ENCODE measurements at regions not wholly inside any gene's neighbourhood (a gene's known extent, or its start where the extent isn't known, plus 50 kb on each side); places are given as distances from the start of the nearest gene placed in this dataset.
A peak's percentile ranks its signal among the peaks of the same experiment; 100 is the strongest.

DNA sequence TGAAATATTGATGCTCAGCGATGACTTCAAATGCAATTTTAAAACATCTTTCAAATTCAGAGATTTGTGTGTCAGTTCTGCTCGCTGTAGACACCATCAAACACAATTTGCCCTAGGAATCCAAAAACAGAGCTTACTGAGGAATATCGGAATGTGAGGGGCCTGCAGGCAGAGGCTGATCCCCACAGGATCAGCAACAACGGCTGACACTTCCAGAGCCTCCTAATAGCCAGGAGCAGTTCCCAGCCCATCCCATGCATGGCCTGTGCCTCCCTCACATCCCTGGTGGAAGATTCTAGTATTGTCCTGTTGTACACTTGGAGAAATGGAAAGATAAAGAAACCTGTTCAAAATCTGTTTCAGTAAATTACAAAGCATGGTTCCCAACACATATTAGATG, 129.7 kb upstream of the VWC2 start:
- peaks cover 5% of the 10 kb centered on the region for H3K4me1 ChIP-seq
- H3K4me2 ChIP-seq (ENCODE audit: low read length) = no peak overlapping the region
- no peaks in the 10 kb centered on the region for H3K27me3 ChIP-seq (ENCODE audit: control insufficient read depth, insufficient read depth, low read length)
- no peak overlapping the region for H3K9ac ChIP-seq
- no peaks in the 10 kb centered on the region for H3K9me3 ChIP-seq (ENCODE audit: control insufficient read depth, low read length)
- no peaks in the 10 kb centered on the region for H3K36me3 ChIP-seq (ENCODE audit: control insufficient read depth, insufficient read depth, low read length)
- H3K27ac ChIP-seq = no peak overlapping the region
- H2AFZ ChIP-seq = no peak overlapping the region
- H3K4me3 ChIP-seq (ENCODE audit: low read depth, low read length) = no peak overlapping the region
- H3K79me2 ChIP-seq = no peaks in the 10 kb centered on the region
- TF ChIP-seq, protein P1, sequence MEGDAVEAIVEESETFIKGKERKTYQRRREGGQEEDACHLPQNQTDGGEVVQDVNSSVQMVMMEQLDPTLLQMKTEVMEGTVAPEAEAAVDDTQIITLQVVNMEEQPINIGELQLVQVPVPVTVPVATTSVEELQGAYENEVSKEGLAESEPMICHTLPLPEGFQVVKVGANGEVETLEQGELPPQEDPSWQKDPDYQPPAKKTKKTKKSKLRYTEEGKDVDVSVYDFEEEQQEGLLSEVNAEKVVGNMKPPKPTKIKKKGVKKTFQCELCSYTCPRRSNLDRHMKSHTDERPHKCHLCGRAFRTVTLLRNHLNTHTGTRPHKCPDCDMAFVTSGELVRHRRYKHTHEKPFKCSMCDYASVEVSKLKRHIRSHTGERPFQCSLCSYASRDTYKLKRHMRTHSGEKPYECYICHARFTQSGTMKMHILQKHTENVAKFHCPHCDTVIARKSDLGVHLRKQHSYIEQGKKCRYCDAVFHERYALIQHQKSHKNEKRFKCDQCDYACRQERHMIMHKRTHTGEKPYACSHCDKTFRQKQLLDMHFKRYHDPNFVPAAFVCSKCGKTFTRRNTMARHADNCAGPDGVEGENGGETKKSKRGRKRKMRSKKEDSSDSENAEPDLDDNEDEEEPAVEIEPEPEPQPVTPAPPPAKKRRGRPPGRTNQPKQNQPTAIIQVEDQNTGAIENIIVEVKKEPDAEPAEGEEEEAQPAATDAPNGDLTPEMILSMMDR (IDR thresholded peaks at IDR 0.05) = no peak

DNA sequence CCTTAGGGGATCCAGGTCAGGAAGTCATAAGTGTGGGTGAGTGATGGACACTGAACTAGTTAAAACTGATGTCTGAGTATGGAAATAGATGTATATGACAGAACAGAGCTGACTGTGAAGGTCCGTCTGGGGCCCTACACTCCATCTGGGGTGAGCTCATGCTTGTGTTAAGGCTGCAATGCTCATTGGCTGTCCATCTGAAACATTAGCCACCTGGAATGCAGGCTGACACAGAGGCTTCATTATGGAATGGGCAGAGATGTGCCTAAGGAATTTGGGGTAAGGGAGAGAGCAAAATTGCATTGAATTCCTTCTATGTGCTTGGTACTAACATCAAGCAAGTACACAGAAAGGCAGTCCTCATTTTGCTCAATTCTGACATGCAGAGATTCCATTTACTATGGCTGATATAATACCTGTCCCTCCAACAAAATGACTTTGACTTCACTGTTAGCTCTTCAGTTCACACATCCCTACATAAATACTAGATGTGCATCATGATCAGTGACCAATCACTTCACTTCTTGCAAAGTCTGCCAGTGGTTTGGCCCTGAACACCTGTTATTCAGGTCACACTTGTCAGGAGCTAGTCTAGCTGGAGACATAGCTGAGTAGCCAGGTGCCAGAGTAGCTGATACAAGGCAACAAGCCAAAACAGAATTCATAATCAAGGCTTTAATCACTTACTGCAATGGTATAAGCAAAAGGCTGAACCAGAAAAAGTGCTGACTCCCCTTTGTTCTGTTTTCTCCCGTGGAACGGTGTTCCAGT, 128.9 kb upstream of the VWC2 start:
- Histone ChIP-seq H3K9me3 (ENCODE audit: control insufficient read depth, low read length) (no peaks in the 10 kb centered on the region), H3K4me3 (ENCODE audit: low read depth, low read length) (no peak overlapping the region), H3K36me3 (ENCODE audit: control insufficient read depth, insufficient read depth, low read length) (no peaks in the 10 kb centered on the region), H3K79me2 (no peaks in the 10 kb centered on the region), H3K4me2 (ENCODE audit: low read length) (peak overlapping the region; percentile 50), H2AFZ (peak overlapping the region; percentile 47), H3K4me1 (peaks cover 5% of the 10 kb centered on the region), H3K27me3 (ENCODE audit: control insufficient read depth, insufficient read depth, low read length) (no peaks in the 10 kb centered on the region), H3K27ac (no peak overlapping the region), H3K9ac (no peak overlapping the region)
- TF ChIP-seq, protein P1 (IDR thresholded peaks at IDR 0.05) = no peak

DNA sequence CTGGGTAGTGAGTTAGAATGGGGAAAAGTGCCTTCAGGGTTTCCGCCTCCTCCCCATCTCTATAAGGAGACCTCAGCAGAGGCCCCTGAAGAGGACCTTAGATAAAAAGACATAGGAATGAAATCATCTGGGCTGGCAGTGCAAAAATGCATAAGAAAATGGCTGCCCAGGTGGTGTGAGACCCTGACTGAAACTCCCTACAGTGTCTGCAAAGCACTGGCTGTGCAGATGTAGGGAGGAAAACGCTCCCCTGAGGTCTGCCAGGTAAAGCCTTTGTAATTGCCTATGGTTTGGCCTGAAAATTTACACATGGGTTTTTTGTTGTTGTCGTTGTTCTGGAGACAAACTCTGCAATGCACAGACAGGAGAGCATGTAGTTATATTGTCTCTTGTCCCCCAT, 128.1 kb upstream of the VWC2 start:
- Histone ChIP-seq H3K79me2 (no peaks in the 10 kb centered on the region), H3K27ac (no peak overlapping the region), H3K27me3 (ENCODE audit: control insufficient read depth, insufficient read depth, low read length) (no peaks in the 10 kb centered on the region), H2AFZ (peak overlapping the region; percentile 47), H3K4me3 (ENCODE audit: low read depth, low read length) (no peak overlapping the region), H3K36me3 (ENCODE audit: control insufficient read depth, insufficient read depth, low read length) (no peaks in the 10 kb centered on the region), H3K9me3 (ENCODE audit: control insufficient read depth, low read length) (no peaks in the 10 kb centered on the region), H3K4me1 (peaks cover 5% of the 10 kb centered on the region), H3K4me2 (ENCODE audit: low read length) (peak overlapping the region; percentile 50), H3K9ac (no peak overlapping the region)
- TF ChIP-seq, protein P1 (IDR thresholded peaks at IDR 0.05) = no peak

DNA sequence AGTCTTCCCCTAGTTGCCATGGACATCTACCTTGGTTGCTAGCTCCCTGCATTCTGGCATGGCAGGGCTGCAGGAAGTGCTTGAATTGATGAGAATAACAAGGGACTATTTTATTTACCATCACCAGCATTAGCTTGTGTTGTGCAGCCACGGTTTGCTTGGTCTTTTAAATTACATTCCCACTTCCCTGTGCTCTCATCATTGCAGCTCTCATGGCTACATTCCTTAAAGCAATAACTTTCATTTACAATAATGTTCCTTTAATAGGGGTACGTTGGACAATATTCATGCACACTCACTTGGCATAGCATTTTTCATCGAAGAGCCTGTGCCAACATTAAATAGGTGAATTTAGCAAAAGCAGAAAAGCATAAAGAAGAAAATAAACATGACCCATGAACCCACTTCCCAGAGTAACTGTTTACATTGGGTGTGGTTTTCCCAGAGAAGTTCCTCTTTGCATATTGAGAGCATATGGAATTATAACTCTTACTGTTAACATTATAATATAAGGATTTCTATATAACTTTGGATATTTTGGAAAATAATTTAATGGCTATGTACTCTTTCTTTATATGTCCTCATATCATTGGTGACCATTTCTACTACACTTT, 113.2 kb upstream of the VWC2 start:
- no peaks in the 10 kb centered on the region for H3K79me2 ChIP-seq
- H3K27me3 ChIP-seq (ENCODE audit: control insufficient read depth, insufficient read depth, low read length) = no peaks in the 10 kb centered on the region
- no peak overlapping the region for H3K9ac ChIP-seq
- H3K36me3 ChIP-seq (ENCODE audit: control insufficient read depth, insufficient read depth, low read length) = no peaks in the 10 kb centered on the region
- H3K4me3 ChIP-seq (ENCODE audit: low read depth, low read length) = no peak overlapping the region
- H3K4me2 ChIP-seq (ENCODE audit: low read length) = no peak overlapping the region
- TF ChIP-seq, protein P1 (IDR thresholded peaks at IDR 0.05) = no peak
- no peaks in the 10 kb centered on the region for H3K4me1 ChIP-seq
- H3K9me3 ChIP-seq (ENCODE audit: control insufficient read depth, low read length) = no peaks in the 10 kb centered on the region
- H2AFZ ChIP-seq = no peak overlapping the region
- no peak overlapping the region for H3K27ac ChIP-seq
